ENCODE measurements at regions not wholly inside any gene's neighbourhood (a gene's known extent, or its start where the extent isn't known, plus 50 kb on each side); places are given as distances from the start of the nearest gene placed in this dataset. TPM values are rescaled to one million over a fixed set of nuclear protein-coding genes. Genes with fewer than 3 reads are reported as not detected.
"Not testable (repeated sequence)": the region's sequence is repeated elsewhere in the genome, so short reads cannot be mapped to it uniquely, and the experiment has no call there.

GRCh38 chr3:137615659-137616418 is 148.3 kb upstream of the SOX14 start:
- DNase-seq = no peak

GRCh38 chr3:137641879-137642704 is 122.0 kb upstream of the SOX14 start:
- DNase-seq = no peak

- DNase-seq = no peak
These were observed 121.3 kb upstream of the SOX14 start for GRCh38 chr3:137642831-137643230.

DNA sequence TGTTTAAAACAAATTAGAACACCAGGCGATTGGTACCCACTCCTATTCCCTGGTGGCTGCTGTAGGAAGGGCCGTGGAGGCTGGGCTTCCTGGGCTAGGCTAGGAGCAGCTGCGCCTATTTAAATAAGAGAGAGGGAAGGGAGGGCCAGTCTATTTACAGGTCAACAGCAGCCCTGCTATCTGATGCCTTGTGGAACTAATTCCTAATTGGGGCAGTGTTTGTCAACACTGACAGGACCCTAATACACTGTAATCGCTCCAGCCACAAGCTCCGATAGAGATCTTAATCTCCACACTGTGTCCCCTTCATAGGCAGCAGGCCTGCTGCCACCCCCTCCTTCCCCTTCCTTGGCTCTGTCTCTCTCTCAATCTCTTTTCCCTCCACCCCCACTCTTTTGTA is 116.9 kb upstream of the SOX14 start:
- no peak for DNase-seq

GRCh38 chr3:137669519-137670060 is 94.5 kb upstream of the SOX14 start:
- no peak for DNase-seq

- DNase-seq = no peak
These were observed 76.8 kb upstream of the SOX14 start for GRCh38 chr3:137687181-137687879.

DNA sequence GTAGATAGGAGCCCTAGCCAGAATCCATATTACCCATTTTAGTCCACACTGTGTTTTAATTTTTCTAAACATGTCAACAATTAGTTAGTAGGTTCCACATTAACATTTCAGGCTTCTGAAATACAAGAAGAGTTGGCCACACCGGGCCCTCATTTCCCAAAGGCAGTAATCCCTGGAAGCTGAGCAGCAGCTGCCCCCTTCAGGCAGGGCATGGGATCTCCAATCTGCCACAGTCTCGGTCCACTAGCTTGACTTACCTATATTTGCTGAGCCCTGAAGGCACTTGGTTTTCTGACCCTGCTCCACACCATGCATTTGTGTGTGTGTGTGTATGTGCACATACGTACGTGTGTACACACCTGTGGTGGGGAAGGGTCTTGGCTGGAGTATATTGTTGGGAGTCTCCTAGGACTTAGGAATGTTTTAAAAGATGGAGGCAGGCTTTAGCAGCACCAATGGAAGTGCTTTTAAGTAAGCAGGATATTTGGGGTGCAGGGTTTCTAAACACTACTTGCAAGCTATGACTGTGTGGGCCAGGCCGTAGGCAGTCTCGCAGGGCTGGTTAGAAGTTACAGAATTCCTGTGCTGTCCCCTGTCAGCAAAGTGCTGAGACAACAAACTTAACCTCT is 71.2 kb upstream of the SOX14 start:
- DNase-seq = no peak

- DNase-seq = no peak
These were observed 70.3 kb upstream of the SOX14 start for GRCh38 chr3:137693791-137694190.

DNA sequence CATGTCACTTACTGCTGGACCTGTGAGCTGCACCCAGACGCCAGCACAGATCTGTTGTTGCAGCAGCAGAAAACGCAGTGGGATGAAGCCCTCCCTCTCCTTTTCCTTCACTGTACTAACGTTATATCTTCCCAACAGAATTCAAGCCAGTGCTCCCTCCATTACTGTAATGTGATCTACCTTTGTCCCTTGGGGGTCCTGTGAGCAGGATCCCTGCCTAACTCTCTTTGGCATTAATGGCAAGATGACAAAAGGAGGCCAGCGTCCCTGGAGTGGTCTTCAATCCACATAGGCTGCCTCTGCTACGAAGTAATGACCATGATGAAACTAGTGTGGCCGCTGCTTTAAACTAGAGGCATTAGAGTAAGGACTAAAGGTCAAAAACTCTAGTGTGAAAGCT is 69.3 kb upstream of the SOX14 start:
- no peak for DNase-seq

GRCh38 chr3:137695351-137695750 is 68.8 kb upstream of the SOX14 start:
- no peak for DNase-seq

GRCh38 chr3:137709011-137709601 is 55.0 kb upstream of the SOX14 start:
- DNase-seq = no peak

DNA sequence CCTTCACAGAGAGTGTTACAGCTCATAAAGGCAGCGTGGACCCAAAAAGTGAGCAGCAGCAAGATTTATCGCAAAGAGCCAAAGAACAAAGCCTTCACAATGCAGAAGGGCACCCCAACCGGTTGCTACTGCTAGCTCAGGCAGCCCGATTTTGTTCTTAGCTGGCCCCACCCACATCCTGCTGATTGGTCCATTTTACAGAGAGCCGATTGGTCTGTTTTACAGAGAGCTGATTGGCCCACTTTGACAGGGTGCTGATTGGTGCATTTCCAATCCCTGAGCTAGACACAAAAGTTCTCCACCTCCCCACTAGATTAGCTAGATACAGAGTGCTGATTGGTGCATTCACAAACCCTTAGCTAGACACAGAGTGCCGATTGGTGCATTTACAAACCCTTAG is 50.1 kb upstream of the SOX14 start:
- not testable (repeated sequence) for DNase-seq

Small RNA genes lying in the stretch of these regions (small RNA-seq; reads per million reads assigned to genes)
- gene RNA5SP142 (ENCODE audit: low replicate concordance) = not detected

All from tongue (tissue), 2 donors.